ENCODE measurements at regions not wholly inside any gene's neighbourhood (a gene's known extent, or its start where the extent isn't known, plus 50 kb on each side); places are given as distances from the start of the nearest gene placed in this dataset.
"Not testable (repeated sequence)": the region's sequence is repeated elsewhere in the genome, so short reads cannot be mapped to it uniquely, and the experiment has no call there.

GRCh38 chr1:67909776-67910175, 76.5 kb upstream of the GNG12 start:
- no peak overlapping the region for H3K27ac ChIP-seq
- no peak overlapping the region for H3K4me3 ChIP-seq
- no peak for TF ChIP-seq CTCF (IDR thresholded peaks at IDR 0.05)
- no peak for DNase-seq (ENCODE audit: low spot score)

GRCh38 chr1:67908250-67908936, 75.1 kb upstream of the GNG12 start:
- H3K4me3 ChIP-seq = no peak overlapping the region
- no peak for TF ChIP-seq CTCF (IDR thresholded peaks at IDR 0.05)
- H3K27ac ChIP-seq = no peak overlapping the region
- no peak for DNase-seq (ENCODE audit: low spot score)

- DNase-seq (ENCODE audit: low spot score); H3K4me3 ChIP-seq; H3K27ac ChIP-seq: not testable (repeated sequence)
These were observed 74.2 kb upstream of the GNG12 start for GRCh38 chr1:67907467-67907866.

- not testable (repeated sequence) for DNase-seq (ENCODE audit: low spot score); H3K27ac ChIP-seq; H3K4me3 ChIP-seq
These were observed 72.7 kb upstream of the GNG12 start for GRCh38 chr1:67906015-67906414.

- not testable (repeated sequence) for DNase-seq (ENCODE audit: low spot score); H3K4me3 ChIP-seq; H3K27ac ChIP-seq
These were observed 69.4 kb upstream of the GNG12 start for GRCh38 chr1:67902546-67903223.

GRCh38 chr1:67898033-67898726, 64.9 kb upstream of the GNG12 start:
- H3K27ac ChIP-seq = no peak overlapping the region
- no peak for TF ChIP-seq CTCF (IDR thresholded peaks at IDR 0.05)
- H3K4me3 ChIP-seq = no peak overlapping the region
- DNase-seq (ENCODE audit: low spot score) = no peak

GRCh38 chr1:67897270-67897949, 64.1 kb upstream of the GNG12 start:
- TF ChIP-seq CTCF (IDR thresholded peaks at IDR 0.05) = no peak
- H3K27ac ChIP-seq = no peak overlapping the region
- H3K4me3 ChIP-seq = no peak overlapping the region
- DNase-seq (ENCODE audit: low spot score) = no peak

- Histone ChIP-seq H3K4me3 (no peak overlapping the region), H3K27ac (no peak overlapping the region)
- DNase-seq (ENCODE audit: low spot score) = no peak
- TF ChIP-seq CTCF (IDR thresholded peaks at IDR 0.05) = no peak
These were observed 63.6 kb upstream of the GNG12 start for GRCh38 chr1:67896826-67897225.
